LNCaP clone FGC (cell line): ENCODE measurements at regions not wholly inside any gene's neighbourhood (a gene's known extent, or its start where the extent isn't known, plus 50 kb on each side); places are given as distances from the start of the nearest gene placed in this dataset.

Experiments used
- DNase-seq: peaks from one replicate; pipeline ENCODE4 v3.0.0-alpha.2; 2011; ENCODE audit warnings: low read depth
- H3K4me3 ChIP-seq: 2 replicates; pipeline ENCODE4 v1.5.1; 2011; ENCODE audit warnings: mild to moderate bottlenecking, low read depth, low read length, control low read depth
- CTCF ChIP-seq: IDR thresholded peaks from 2 replicates; pipeline ENCODE4 v1.5.1; 2012; ENCODE audit warnings: mild to moderate bottlenecking; ENCODE audit not compliant: control insufficient read depth, insufficient read depth; ENCODE audit errors: extremely low read depth

GRCh38 chr13:50706505-50706904 lies 137.0 kb downstream of the DLEU7 start:
- H3K4me3 ChIP-seq = no peak overlapping the region
- TF ChIP-seq CTCF = no peak
- no peak for DNase-seq

DNA sequence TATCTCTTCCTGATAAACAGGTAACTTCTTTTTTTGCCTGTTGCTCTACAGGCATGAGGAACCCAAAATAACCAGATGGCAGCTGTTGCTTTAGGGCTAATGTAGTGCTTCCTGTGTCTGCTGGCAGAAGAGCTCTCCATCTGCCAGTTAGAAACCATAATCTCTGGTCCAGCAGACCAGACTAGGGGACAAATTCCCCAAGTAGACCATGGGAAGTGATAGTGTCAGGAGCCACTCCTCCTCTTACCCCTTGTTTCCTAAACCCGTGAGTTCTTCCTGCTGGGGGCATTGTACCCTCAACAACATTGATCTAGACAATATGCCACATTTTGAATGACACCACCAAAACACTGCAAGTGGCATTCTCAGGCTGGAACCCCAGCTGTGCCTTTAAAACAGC lies 135.9 kb downstream of the DLEU7 start:
- no peak for DNase-seq
- no peak overlapping the region for H3K4me3 ChIP-seq
- TF ChIP-seq CTCF = no peak

DNA sequence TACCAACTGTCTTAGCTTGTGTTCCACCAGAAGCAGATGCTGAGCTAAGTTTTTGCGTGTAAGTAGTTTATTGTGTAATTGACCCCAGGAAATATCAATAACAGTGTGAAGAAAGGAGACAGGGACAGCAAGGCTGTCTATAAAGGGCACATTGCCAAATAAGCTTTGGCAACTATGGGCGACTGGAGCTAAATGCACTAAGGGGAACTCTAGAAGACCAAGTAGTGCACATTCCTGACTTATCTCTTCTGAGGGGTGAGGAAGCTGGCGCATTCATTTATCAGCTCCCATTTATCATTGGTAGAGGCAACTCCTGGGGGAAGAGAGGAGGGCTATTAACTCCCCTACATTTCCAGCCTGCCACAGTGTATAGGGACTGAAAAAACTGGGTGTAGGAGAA lies 135.0 kb downstream of the DLEU7 start:
- TF ChIP-seq CTCF = no peak
- no peak overlapping the region for H3K4me3 ChIP-seq
- no peak for DNase-seq

DNA sequence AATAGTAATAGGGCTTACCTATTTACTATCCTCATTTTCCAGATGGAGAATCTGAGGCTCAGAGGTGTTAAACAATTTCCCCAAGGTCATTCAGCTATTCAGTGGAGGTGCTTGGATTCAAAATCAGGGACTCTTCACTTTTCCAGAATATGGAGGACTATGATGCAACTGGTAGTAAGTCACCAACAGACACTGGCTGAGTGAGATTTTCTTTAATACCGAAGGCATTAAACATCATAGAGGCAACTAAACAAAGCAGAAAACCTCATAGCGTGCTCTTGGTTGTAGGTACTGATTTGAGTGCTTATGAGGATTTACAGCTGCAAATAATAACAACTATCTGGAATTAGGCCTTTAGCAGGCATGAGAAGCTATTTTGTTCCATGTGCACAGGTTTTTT lies 134.4 kb downstream of the DLEU7 start:
- H3K4me3 ChIP-seq = no peak overlapping the region
- no peak for DNase-seq
- TF ChIP-seq CTCF = no peak

GRCh38 chr13:50711131-50711815 lies 132.2 kb downstream of the DLEU7 start:
- H3K4me3 ChIP-seq = no peak overlapping the region
- no peak for TF ChIP-seq CTCF
- DNase-seq = no peak

GRCh38 chr13:50711996-50712395 lies 131.5 kb downstream of the DLEU7 start:
- H3K4me3 ChIP-seq = no peak overlapping the region
- no peak for TF ChIP-seq CTCF
- DNase-seq = no peak

DNA sequence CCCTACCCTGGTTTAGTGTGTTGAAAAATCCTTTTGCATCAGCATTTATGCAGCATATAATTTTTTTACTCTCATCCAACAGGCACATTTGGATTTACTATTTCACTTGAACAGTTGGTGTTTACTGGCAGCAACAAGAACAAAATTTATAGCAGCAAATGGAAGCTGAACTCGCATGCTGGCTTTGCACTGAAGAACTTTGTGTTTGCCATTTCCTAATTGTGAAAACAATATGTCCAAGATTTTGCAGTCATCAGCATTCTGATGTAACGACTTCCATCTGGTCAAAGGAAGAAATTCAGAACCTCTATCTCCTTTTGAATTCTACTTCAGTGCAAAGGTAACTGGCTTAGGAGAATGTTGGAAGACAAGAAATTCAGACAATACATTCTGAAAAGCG lies 131.0 kb downstream of the DLEU7 start:
- no peak overlapping the region for H3K4me3 ChIP-seq
- no peak for TF ChIP-seq CTCF
- DNase-seq = no peak
